ENCODE measurements at regions not wholly inside any gene's neighbourhood (a gene's known extent, or its start where the extent isn't known, plus 50 kb on each side); places are given as distances from the start of the nearest gene placed in this dataset.

- DNase-seq, result no peak
- TF ChIP-seq CTCF (IDR thresholded peaks at IDR 0.05), result no peak
- H3K9me3 Mint-ChIP-seq, result peaks cover 72% of the 10 kb centered on the region
- no peaks in the 10 kb centered on the region for H3K27me3 Mint-ChIP-seq (ENCODE audit: insufficient read depth)
- H3K36me3 Mint-ChIP-seq (ENCODE audit: low read depth), result no peaks in the 10 kb centered on the region; the same call in 1 of the 2 replicates
- no peak overlapping the region for H3K27ac Mint-ChIP-seq
- H3K4me3 Mint-ChIP-seq, result no peak overlapping the region
- H3K4me1 Mint-ChIP-seq (ENCODE audit: low read depth), result no peaks in the 10 kb centered on the region
Measured at GRCh38 chr10:128751284-128751683, 625.1 kb upstream of the MKI67 start.

- no peak for TF ChIP-seq CTCF (IDR thresholded peaks at IDR 0.05)
- Mint-ChIP-seq H3K4me1 (ENCODE audit: low read depth) (no peaks in the 10 kb centered on the region), H3K27ac (no peak overlapping the region), H3K9me3 (peaks cover 69% of the 10 kb centered on the region), H3K27me3 (ENCODE audit: insufficient read depth) (no peaks in the 10 kb centered on the region), H3K4me3 (no peak overlapping the region), H3K36me3 (ENCODE audit: low read depth) (no peaks in the 10 kb centered on the region; the same call in 1 of the 2 replicates)
- no peak for DNase-seq
Measured at GRCh38 chr10:128751851-128752250, 625.6 kb upstream of the MKI67 start.

- Mint-ChIP-seq H3K27me3 (ENCODE audit: insufficient read depth) (peaks cover 2% of the 10 kb centered on the region), H3K27ac (no peak overlapping the region), H3K4me3 (no peak overlapping the region), H3K9me3 (peaks cover 59% of the 10 kb centered on the region), H3K4me1 (ENCODE audit: low read depth) (no peaks in the 10 kb centered on the region), H3K36me3 (ENCODE audit: low read depth) (no peaks in the 10 kb centered on the region)
- DNase-seq, result no peak
- no peak for TF ChIP-seq CTCF (IDR thresholded peaks at IDR 0.05)
Measured at GRCh38 chr10:128759174-128759573, 633.0 kb upstream of the MKI67 start.

- Mint-ChIP-seq H3K27me3 (ENCODE audit: insufficient read depth) (no peaks in the 10 kb centered on the region; the same call in 1 of the 2 replicates), H3K36me3 (ENCODE audit: low read depth) (no peaks in the 10 kb centered on the region), H3K27ac (no peak overlapping the region), H3K4me3 (no peak overlapping the region), H3K9me3 (peaks cover 51% of the 10 kb centered on the region), H3K4me1 (ENCODE audit: low read depth) (no peaks in the 10 kb centered on the region)
- DNase-seq, result no peak
- TF ChIP-seq CTCF (IDR thresholded peaks at IDR 0.05), result no peak
Measured at GRCh38 chr10:128763588-128763987, 637.4 kb upstream of the MKI67 start.

- Mint-ChIP-seq H3K27ac (no peak overlapping the region), H3K4me3 (no peak overlapping the region), H3K36me3 (ENCODE audit: low read depth) (no peaks in the 10 kb centered on the region), H3K9me3 (peaks cover 54% of the 10 kb centered on the region), H3K27me3 (ENCODE audit: insufficient read depth) (no peaks in the 10 kb centered on the region; the same call in 1 of the 2 replicates), H3K4me1 (ENCODE audit: low read depth) (no peaks in the 10 kb centered on the region)
- no peak for TF ChIP-seq CTCF (IDR thresholded peaks at IDR 0.05)
- no peak for DNase-seq
Measured at GRCh38 chr10:128764190-128764589, 638.0 kb upstream of the MKI67 start.

- H3K4me1 Mint-ChIP-seq (ENCODE audit: low read depth), result no peaks in the 10 kb centered on the region
- H3K4me3 Mint-ChIP-seq, result no peak overlapping the region
- no peak for DNase-seq
- H3K27me3 Mint-ChIP-seq (ENCODE audit: insufficient read depth), result no peaks in the 10 kb centered on the region; the same call in 1 of the 2 replicates
- no peak overlapping the region for H3K27ac Mint-ChIP-seq
- no peaks in the 10 kb centered on the region for H3K36me3 Mint-ChIP-seq (ENCODE audit: low read depth)
- TF ChIP-seq CTCF (IDR thresholded peaks at IDR 0.05), result no peak
- peaks cover 61% of the 10 kb centered on the region for H3K9me3 Mint-ChIP-seq
Measured at GRCh38 chr10:128766915-128767314, 640.7 kb upstream of the MKI67 start.

Data from HFFc6 (cell line).